Testis (tissue), 2 donors: ENCODE measurements at regions not wholly inside any gene's neighbourhood (a gene's known extent, or its start where the extent isn't known, plus 50 kb on each side); places are given as distances from the start of the nearest gene placed in this dataset.

Experiments
- DNase-seq: peaks from one replicate; pipeline ENCODE4 v3.0.0-alpha.2; 2019
- H3K27ac ChIP-seq, 2 donors: fragments of 200-600 bp; sonication (generic); one replicate each; pipeline ENCODE4 v1.5.1; 2019
- H3K27me3 ChIP-seq: fragments of 200-600 bp; sonication (generic); one replicate; pipeline ENCODE4 v1.5.1; 2019
- H3K36me3 ChIP-seq: fragments of 200-600 bp; sonication (generic); one replicate; pipeline ENCODE4 v1.5.1; 2017; ENCODE audit warnings: low read depth; ENCODE audit errors: missing control alignments
- H3K4me1 ChIP-seq: fragments of 200-600 bp; sonication (generic); one replicate; pipeline ENCODE4 v1.5.1; 2019
- H3K4me3 ChIP-seq, 2 donors: fragments of 200-600 bp; sonication (generic); one replicate each; pipeline ENCODE4 v1.5.1; 2017 to 2019
- H3K9me3 ChIP-seq: fragments of 200-600 bp; sonication (generic); one replicate; pipeline ENCODE4 v1.5.1; 2017
- POLR2A ChIP-seq: fragments of 450-650 bp; IDR thresholded peaks from one replicate; pipeline ENCODE4 v1.6.1; 2017; ENCODE audit warnings: antibody characterized with exemption, mild to moderate bottlenecking, moderate library complexity
- WGBS, 2 donors: methylation state at CpG; one replicate each; pipeline ENCODE4 v1.1.5; 2018; 5-methylcytosine and 5-hydroxymethylcytosine counted together
- intact Hi-C: fragments of 100-400 bp; cut with DNase I; formaldehyde crosslinking; loops from one replicate; pipeline ENCODE4 v1.15.1; 2023; ENCODE audit warnings: low total_unique reads
- TF ChIP-seq, protein P1 (sequence below), 3 experiments: fragments of 450-650 bp in 2 of 3; fragments of 200-600 bp in 1 of 3; sonication (generic) in 1 of 3; IDR thresholded peaks; one replicate each; pipeline ENCODE4 v1.5.1; 2016 to 2019; ENCODE audit warnings: antibody characterized with exemption in 3 of 3, mild to moderate bottlenecking in 2 of 3, moderate library complexity in 1 of 3

GRCh38 chr9:22731786-22732185 is 285.2 kb downstream of the DMRTA1 start:
- TF ChIP-seq, protein P1, sequence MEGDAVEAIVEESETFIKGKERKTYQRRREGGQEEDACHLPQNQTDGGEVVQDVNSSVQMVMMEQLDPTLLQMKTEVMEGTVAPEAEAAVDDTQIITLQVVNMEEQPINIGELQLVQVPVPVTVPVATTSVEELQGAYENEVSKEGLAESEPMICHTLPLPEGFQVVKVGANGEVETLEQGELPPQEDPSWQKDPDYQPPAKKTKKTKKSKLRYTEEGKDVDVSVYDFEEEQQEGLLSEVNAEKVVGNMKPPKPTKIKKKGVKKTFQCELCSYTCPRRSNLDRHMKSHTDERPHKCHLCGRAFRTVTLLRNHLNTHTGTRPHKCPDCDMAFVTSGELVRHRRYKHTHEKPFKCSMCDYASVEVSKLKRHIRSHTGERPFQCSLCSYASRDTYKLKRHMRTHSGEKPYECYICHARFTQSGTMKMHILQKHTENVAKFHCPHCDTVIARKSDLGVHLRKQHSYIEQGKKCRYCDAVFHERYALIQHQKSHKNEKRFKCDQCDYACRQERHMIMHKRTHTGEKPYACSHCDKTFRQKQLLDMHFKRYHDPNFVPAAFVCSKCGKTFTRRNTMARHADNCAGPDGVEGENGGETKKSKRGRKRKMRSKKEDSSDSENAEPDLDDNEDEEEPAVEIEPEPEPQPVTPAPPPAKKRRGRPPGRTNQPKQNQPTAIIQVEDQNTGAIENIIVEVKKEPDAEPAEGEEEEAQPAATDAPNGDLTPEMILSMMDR (IDR thresholded peaks at IDR 0.05) = no peak
- no peak for TF ChIP-seq POLR2A
- no peaks in the 10 kb centered on the region for H3K4me1 ChIP-seq
- intact Hi-C loops = no loop called here
- no peaks in the 10 kb centered on the region for H3K36me3 ChIP-seq
- H3K9me3 ChIP-seq = no peaks in the 10 kb centered on the region
- H3K27me3 ChIP-seq = no peaks in the 10 kb centered on the region
- WGBS, 2 donors = 71 to 83% methylated on average over 3 of the region's 3 CpGs
- no peak overlapping the region for H3K4me3 ChIP-seq
- no peak overlapping the region for H3K27ac ChIP-seq
- no peak for DNase-seq

DNA sequence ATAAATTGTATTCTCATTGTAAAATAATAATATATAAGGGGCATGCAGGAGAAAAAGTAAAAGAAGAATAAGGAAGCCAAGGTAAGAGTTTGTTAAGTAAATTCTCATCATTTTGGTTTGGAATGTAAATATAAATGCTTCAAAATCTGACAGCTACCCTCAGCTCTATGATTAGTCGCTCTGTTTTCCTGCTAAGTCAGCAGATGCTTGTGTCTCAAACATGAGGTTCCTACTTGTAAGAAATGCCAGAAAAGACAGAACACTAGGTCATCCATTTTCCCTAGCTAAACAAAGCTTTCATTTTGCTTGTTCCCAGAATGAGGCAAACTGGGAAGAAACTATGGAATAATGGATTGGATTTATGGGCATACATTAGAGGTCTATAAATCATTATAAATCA is 293.1 kb downstream of the DMRTA1 start:
- no peaks in the 10 kb centered on the region for H3K36me3 ChIP-seq
- intact Hi-C loops = no loop called here
- H3K4me3 ChIP-seq = no peak overlapping the region
- WGBS, 2 donors = 71 to 84% methylated on average over 1 of the region's 1 CpG
- H3K27ac ChIP-seq = no peak overlapping the region
- no peaks in the 10 kb centered on the region for H3K9me3 ChIP-seq
- H3K27me3 ChIP-seq = no peaks in the 10 kb centered on the region
- no peaks in the 10 kb centered on the region for H3K4me1 ChIP-seq
- TF ChIP-seq, protein P1 (IDR thresholded peaks at IDR 0.05) = no peak
- TF ChIP-seq POLR2A = no peak
- DNase-seq = no peak

- intact Hi-C loops = no loop called here
- Histone ChIP-seq H3K4me3 (no peak overlapping the region), H3K27me3 (no peaks in the 10 kb centered on the region), H3K36me3 (no peaks in the 10 kb centered on the region), H3K9me3 (no peaks in the 10 kb centered on the region), H3K4me1 (no peaks in the 10 kb centered on the region), H3K27ac (no peak overlapping the region)
- no peak for DNase-seq
- TF ChIP-seq POLR2A = no peak
- TF ChIP-seq, protein P1 (IDR thresholded peaks at IDR 0.05) = no peak
- WGBS, 2 donors = 77 to 84% methylated on average over 1 of the region's 1 CpG
These were observed 294.2 kb downstream of the DMRTA1 start for GRCh38 chr9:22740781-22741180.

DNA sequence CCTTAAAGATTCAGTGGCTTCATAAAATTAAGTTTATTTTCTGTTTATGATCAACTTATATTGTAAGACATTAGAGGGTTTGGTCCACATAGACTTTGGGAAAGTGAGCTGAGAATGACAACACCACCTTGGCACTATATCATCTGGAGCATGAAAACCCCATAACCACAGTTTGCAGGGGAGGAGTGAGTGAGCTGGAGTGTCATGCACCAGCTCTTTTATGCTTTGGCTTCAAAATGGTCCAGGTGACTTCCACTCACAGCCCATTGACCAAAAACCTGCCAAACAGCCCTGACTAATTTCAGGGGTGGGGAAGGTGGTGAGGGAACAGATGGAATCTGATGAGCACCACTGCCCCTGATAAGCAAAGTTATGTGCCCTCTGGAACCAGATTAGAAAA is 295.8 kb downstream of the DMRTA1 start:
- Histone ChIP-seq H3K27ac (no peak overlapping the region), H3K27me3 (no peaks in the 10 kb centered on the region), H3K9me3 (no peaks in the 10 kb centered on the region), H3K4me3 (no peak overlapping the region), H3K4me1 (no peaks in the 10 kb centered on the region), H3K36me3 (no peaks in the 10 kb centered on the region)
- TF ChIP-seq, protein P1 (IDR thresholded peaks at IDR 0.05) = no peak
- TF ChIP-seq POLR2A = no peak
- no peak for DNase-seq
- intact Hi-C loops = no loop called here

GRCh38 chr9:22773501-22774220 is 327.0 kb downstream of the DMRTA1 start:
- no peaks in the 10 kb centered on the region for H3K4me1 ChIP-seq
- TF ChIP-seq POLR2A = no peak
- TF ChIP-seq, protein P1 (IDR thresholded peaks at IDR 0.05) = no peak
- DNase-seq = no peak
- no peak overlapping the region for H3K4me3 ChIP-seq
- H3K9me3 ChIP-seq = no peaks in the 10 kb centered on the region
- no peak overlapping the region for H3K27ac ChIP-seq
- WGBS, 2 donors = 88 to 91% methylated on average over 3 of the region's 3 CpGs
- no peaks in the 10 kb centered on the region for H3K36me3 ChIP-seq
- H3K27me3 ChIP-seq = no peaks in the 10 kb centered on the region
- intact Hi-C loops = no loop called here
